ENCODE measurements at regions not wholly inside any gene's neighbourhood (a gene's known extent, or its start where the extent isn't known, plus 50 kb on each side); places are given as distances from the start of the nearest gene placed in this dataset.

DNA sequence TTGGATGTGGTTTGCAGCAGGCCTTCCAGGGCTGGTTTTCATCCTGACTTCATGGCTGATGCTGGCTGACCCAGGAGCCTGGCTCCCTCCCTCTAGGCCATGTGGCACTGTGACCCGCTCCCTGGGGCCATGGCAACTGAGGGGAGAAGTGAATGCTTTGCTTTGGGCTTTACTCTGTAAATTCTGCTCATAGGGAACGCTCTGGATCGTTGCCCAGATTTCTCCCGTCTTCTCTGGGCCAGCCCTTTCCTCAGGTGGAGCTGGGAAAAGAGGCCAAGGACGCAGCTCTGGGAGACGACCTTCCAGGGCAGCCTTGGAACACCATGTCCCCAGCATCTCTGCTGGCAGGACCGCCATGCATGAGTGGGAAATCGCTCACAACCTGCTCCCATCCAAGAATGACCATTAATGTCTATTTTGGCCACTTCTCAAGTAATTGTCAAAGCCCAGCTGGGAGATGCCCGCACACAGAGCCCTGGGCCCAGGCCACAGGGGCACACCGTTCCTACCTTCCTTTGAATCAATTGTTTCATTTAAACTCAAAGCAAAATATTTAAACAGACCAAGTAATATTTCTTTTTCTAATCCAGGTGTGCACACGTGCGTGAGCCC, 321.8 kb downstream of the TEX29 start:
- no peak for DNase-seq (ENCODE audit: low spot score)

DNA sequence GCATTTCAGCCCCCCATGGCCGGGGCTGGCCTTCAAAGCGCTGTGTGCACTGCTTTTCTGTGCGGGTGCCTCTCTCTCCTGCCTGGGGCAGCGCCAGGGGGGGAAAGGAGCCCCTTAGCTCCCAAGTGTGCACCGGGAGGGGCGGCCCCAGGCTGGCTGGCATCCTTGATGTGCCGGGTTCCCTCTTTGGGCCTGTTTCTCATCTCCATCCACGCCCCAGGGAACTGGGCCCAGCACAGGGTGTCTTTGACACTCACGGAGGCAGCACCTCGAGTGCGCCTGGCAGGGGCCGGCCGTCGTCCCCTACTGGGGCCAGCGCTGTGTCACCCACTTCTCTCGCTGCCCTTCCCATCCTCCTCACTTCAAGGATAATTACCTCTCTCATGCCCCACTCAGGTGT, 324.3 kb downstream of the TEX29 start:
- no peak for DNase-seq (ENCODE audit: low spot score)

DNA sequence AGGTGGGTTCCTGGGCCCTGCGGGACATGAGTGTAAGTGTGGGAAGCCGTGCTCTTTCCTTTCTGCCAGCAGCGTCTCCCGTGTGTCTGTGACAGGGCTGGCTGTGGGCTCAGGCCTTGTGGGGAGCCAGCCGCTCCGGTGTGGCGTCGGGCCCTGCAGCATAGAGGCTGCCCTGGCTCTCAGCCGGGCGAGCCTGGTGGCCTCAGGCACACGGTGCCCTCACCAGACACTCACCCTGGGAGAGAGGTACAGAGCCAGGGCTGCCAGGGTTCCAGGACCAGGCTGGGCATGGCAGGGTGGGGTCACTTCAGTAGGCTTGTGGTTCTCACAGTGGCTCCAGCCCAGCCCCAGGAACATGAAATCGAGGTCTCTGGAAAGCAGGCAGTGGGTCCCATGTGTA, 324.8 kb downstream of the TEX29 start:
- no peak for DNase-seq (ENCODE audit: low spot score)

- DNase-seq (ENCODE audit: low spot score) = no peak
Measured at GRCh38 chr13:111645598-111646455, 325.4 kb downstream of the TEX29 start.

DNA sequence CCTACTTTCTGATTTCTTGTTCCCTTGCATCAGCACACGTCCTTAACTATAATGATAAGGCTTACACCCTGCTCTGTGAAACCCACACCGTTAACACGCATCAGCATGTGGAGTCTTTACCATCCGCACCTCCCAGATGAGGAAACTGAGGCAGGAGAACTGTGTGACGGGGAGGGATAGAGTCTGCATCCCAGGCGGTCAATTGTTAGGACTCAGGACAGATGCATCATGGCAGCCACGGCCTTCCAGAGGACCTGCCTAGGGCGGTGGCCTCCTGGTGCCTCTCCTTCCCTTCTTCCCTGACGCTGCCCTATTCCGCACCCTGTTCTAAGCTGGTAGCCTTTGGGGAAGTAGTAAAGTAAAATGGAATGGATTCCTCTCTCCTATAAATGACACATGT, 326.0 kb downstream of the TEX29 start:
- no peak for DNase-seq (ENCODE audit: low spot score)

- DNase-seq (ENCODE audit: low spot score) = no peak
Measured at GRCh38 chr13:111648885-111649284, 328.4 kb downstream of the TEX29 start.

DNA sequence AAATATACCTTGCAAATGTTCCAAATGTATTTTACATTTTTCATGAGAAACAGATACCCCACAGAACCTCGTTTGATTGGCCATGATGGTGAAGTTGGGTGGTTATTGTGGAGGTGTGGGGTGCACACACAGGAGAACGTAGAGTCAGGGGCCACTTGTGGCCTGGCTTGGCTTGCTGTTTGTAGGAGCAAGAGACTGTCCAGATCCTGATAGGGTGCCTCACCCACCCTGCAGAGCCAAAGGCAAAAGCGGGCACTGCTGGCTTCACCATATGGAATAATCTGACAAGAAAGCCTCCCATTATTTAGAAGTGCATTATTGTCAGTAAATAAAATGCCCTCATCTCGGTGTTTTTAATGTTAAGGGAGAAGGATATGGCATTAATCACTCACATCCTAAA, 330.2 kb downstream of the TEX29 start:
- DNase-seq (ENCODE audit: low spot score) = no peak

GRCh38 chr13:111652676-111653075, 332.2 kb downstream of the TEX29 start:
- DNase-seq (ENCODE audit: low spot score) = no peak

DNA sequence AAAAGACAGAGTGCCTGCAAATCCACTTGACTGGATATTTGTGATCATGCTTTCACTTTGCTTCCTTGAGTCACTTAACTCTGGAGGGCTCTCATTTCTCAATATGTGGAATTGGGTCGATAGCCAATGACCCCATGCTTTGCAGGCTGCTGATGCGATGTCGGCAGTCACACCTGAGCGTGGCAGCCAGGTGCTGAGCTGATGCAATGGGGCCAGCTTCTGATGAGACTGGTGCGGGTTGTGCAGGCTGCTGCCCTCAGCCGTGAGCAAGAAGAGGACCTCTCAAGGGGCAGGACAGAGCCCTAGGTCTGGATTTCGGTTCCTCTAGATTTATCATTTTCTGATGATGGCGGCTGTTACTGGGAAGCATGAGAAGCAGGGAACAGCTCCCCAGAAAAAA, 334.1 kb downstream of the TEX29 start:
- DNase-seq (ENCODE audit: low spot score) = no peak

DNA sequence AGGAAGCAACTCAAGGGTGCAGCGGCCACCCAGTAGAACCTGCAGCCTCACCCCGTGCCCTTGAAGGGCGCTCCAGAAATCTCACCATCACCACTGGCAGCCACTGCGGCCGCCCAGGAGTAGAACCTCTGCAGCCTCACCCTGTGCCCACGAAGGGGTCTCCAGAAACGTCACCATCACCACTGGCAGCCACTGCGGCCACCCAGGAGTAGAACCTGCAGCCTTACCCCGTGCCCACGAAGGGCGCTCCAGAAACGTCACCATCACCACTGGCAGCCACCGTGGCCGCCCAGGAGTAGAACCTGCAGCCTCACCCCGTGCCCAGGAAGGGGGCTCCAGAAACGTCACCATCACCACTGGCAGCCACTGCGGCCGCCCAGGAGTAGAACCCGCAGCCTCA, 336.0 kb downstream of the TEX29 start:
- no peak for DNase-seq (ENCODE audit: low spot score)

DNA sequence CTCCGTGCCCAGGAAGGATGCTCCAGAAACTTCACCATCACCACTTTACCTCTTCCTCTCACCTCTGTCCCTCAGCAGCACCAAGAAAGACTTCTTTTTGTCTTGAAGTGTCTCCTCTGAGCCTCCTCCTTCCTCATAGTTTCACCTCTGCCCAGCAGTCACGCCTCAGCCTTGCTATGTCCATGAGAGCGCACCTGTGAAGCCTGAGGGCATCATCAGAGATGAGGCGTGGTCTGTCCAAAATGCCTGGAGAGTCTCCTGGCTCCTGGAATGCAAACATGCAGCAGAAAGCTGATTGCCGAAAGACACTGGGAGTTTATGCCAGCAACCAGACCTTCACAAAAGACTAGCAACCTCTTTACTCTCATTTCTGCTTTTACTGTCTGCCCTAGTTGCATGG, 336.6 kb downstream of the TEX29 start:
- DNase-seq (ENCODE audit: low spot score) = no peak

DNA sequence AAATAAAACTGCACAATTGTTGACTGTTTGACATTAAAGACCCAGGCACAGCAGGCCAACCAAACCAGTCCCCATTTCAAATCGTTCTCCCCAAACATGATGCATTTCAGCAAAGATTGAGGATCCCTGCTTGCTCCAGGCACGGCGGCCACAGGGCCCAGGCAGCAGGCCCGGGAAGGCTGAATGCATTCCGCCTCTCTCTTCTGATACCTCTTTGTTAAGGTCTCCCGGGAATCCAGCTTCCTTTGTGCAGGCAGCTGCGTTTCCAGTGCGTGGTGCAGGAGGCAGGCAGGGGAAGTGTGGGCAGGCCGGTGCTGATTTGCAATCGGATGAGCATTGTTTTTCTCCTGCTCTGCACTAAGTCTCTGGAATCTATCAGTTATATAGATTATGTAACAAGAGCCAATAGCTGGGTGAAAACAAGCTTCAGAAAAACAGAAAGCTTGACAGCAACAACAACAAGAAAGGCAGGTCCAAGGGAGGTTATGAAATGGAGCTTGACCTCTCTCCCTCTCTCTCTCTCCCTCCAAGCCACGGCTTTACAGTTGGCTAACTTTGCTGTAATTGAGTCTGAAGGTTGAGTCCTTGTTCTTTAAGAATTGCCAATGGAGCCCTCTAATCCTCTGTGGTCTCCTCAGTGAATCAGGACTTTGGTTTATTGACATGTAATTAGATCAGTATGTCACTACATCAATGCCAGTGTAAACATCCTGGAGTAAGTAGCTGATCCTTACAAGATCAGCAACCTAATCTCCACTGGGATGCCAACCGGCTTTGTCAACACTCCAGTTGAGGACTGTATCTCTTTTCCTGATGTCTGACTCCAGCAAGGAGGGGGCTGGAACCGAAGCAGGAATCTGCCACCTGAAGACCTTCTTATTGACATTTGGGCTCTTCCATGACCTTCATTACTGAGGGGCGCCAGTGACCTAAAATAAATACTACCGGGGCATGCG, 338.0 kb downstream of the TEX29 start:
- peak; percentile 48 for DNase-seq (ENCODE audit: low spot score)

- DNase-seq (ENCODE audit: low spot score) = no peak
Measured at GRCh38 chr13:111659219-111659775, 338.9 kb downstream of the TEX29 start.

GRCh38 chr13:111659842-111660241, 339.4 kb downstream of the TEX29 start:
- DNase-seq (ENCODE audit: low spot score) = no peak

DNA sequence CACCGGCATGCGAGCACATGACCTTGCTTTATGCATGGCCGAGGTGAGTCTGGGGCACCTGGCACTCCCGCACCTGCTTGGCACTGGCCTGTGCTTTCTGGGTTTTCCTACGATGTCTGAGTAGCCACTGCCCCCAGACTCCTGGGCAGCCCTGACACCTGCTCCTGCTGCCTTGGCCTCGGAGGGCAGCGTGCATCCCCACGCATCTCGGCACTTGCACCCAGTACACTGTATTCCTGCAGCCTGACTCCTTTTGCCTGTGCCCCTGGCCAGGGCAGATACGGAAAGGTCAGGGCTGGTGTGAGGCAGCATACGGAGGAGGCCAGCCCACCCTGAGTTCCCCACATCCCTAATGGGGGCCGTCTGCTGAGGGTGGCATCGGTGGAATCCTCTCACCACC, 340.6 kb downstream of the TEX29 start:
- no peak for DNase-seq (ENCODE audit: low spot score)

- no peak for DNase-seq (ENCODE audit: low spot score)
Measured at GRCh38 chr13:111661776-111662175, 341.3 kb downstream of the TEX29 start.

GRCh38 chr13:111662451-111662850, 342.0 kb downstream of the TEX29 start:
- DNase-seq (ENCODE audit: low spot score) = no peak

DNA sequence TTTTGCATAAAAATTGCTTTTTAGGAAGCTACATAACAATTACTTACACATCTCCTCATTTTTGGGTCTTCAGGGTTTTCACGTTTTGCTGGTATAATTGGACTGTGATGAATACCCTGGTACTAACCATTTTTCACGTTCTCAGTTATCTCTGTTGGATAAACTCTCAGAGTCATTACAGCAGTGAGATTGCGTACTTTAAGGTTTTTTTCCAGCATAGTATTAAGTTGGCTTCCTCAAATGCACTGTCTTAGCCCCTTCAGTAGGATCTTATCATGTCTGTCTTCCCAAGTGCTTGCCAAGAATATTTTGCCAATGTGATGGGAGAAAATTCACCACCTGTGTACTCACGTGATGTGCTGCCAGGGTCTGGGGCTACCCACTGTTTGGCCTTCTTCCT, 342.5 kb downstream of the TEX29 start:
- no peak for DNase-seq (ENCODE audit: low spot score)

DNA sequence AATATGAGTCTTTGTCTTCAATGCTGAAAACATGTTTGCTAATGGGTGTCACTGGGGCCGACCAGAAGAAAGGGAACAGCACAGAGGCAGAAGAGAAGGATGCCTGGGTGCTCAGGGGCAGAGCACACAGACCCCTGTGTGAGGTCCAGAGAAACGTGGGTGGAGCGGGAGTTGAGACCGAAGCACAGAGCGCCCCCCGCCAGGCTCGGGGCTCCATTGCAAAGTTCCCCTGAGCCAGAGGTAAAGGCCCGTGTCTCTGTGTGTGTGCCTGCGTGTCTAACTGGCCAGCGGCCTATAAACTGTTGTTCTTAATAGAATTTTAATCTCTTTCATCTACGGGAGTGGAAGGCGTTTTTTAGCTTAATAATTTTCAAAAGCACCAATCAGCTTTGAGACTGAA, 343.1 kb downstream of the TEX29 start:
- DNase-seq (ENCODE audit: low spot score) = no peak

GRCh38 chr13:111663953-111664421, 343.5 kb downstream of the TEX29 start:
- no peak for DNase-seq (ENCODE audit: low spot score)

GRCh38 chr13:111664696-111665095, 344.3 kb downstream of the TEX29 start:
- no peak for DNase-seq (ENCODE audit: low spot score)

DNA sequence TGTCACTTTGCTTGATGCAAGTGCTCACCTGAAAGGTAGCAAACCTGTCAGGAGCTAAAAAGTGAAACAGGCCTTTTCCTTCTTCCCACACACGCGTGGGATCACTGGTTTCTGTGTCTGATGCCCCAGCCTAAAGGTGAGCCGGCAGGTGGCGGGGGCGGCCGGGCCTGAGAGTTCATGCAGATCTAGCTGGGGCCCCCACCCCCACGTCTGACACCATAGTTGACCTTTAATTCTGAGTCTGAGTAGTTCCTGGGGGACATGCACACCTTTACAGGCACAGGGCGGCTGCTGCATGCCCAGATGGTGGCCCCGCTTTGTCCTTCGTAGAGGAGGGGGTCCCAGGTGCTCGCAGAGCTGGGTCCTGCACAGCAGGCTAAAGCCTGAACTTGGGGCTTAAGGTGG, 345.3 kb downstream of the TEX29 start:
- no peak for DNase-seq (ENCODE audit: low spot score)
